ENCODE measurements at regions not wholly inside any gene's neighbourhood (a gene's known extent, or its start where the extent isn't known, plus 50 kb on each side); places are given as distances from the start of the nearest gene placed in this dataset.

- H3K4me1 ChIP-seq (ENCODE audit: low read depth), result no peaks in the 10 kb centered on the region
- H3K9me3 ChIP-seq, result no peaks in the 10 kb centered on the region
- no peak for DNase-seq
- intact Hi-C loops (cut with DNase I, micrococcal nuclease), result no loop called here
- no peaks in the 10 kb centered on the region for H3K36me3 ChIP-seq (ENCODE audit: low read depth)
- no peak for ATAC-seq
- TF ChIP-seq, protein P1, sequence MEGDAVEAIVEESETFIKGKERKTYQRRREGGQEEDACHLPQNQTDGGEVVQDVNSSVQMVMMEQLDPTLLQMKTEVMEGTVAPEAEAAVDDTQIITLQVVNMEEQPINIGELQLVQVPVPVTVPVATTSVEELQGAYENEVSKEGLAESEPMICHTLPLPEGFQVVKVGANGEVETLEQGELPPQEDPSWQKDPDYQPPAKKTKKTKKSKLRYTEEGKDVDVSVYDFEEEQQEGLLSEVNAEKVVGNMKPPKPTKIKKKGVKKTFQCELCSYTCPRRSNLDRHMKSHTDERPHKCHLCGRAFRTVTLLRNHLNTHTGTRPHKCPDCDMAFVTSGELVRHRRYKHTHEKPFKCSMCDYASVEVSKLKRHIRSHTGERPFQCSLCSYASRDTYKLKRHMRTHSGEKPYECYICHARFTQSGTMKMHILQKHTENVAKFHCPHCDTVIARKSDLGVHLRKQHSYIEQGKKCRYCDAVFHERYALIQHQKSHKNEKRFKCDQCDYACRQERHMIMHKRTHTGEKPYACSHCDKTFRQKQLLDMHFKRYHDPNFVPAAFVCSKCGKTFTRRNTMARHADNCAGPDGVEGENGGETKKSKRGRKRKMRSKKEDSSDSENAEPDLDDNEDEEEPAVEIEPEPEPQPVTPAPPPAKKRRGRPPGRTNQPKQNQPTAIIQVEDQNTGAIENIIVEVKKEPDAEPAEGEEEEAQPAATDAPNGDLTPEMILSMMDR (IDR thresholded peaks at IDR 0.05), result no peak
- H3K4me3 ChIP-seq, result no peak overlapping the region
Observed at GRCh38 chr12:107978201-107978600, 150.9 kb upstream of the WSCD2 start.

DNA sequence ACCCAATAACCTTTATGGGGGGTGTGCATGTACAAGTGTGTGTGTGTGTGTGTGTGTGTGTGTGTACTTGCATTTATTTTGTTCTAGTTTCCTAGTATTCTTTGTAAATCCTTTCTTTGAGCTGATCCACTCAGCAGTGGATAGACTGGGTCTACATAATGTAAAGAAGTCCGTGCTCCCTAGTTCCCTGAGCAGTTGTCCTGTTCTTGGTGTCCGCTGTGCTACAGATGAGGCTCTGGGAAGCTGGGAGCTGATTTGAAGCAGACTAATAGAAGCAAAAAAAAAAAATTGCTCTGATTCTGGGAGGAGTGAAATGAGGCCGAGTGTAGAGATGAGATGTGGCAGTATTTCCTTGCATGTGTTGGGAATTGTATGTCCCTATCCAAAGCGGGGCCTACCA lies 150.4 kb upstream of the WSCD2 start:
- DNase-seq, result no peak
- intact Hi-C loops (cut with DNase I, micrococcal nuclease), result no loop called here

DNA sequence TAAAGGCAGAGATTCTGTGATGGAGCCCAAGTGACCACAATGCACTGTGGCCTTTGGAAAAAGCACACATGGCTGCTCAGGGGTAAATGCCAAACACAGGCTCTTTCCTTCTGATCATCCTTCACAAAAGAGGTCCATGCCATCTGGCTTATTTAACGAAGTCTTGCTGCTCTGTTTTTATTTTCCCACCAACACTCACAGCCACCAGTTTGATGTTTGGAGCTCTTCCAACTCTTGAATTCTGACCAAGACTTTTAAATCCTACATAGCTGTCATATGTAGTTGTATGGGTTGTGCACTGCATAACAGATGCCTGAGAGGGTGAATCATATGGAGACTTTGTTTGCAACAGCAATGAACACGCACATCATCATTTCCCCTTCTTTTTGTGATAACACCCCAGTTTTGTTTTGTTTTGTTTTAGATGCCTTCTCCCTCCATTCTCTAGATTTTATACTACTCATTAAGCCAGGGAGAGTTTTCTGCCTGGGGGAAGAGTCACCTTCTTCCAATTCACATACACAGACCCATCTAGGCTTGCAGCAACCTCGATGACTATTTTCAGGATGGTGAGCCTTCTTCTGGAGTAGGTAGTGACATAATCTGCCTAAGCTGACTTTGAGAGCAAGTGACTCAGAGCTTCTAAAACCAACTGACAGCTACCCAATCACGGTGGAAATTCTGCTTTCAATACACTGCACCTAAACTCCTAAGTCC lies 145.2 kb upstream of the WSCD2 start:
- Histone ChIP-seq H3K4me3 (no peak overlapping the region), H3K9me3 (no peaks in the 10 kb centered on the region), H3K36me3 (ENCODE audit: low read depth) (no peaks in the 10 kb centered on the region), H3K4me1 (ENCODE audit: low read depth) (no peaks in the 10 kb centered on the region)
- ATAC-seq, result no peak
- TF ChIP-seq, protein P1 (IDR thresholded peaks at IDR 0.05), result no peak
- intact Hi-C loops (cut with DNase I, micrococcal nuclease), result loop anchor here in 1 of 2 donors (10.0 kb wide), 1 partner anchor 211 kb away; no protein-coding TSS in a partner anchor
- no peak for DNase-seq

More for the DNA sequence above, 150.4 kb upstream of the WSCD2 start:
- Histone ChIP-seq H3K9me3 (no peaks in the 10 kb centered on the region), H3K4me3 (no peak overlapping the region), H3K4me1 (ENCODE audit: low read depth) (no peaks in the 10 kb centered on the region), H3K36me3 (ENCODE audit: low read depth) (no peaks in the 10 kb centered on the region)
- no peak for ATAC-seq
- TF ChIP-seq, protein P1 (IDR thresholded peaks at IDR 0.05), result no peak

GRCh38 chr12:107984973-107985372 lies 144.1 kb upstream of the WSCD2 start:
- Histone ChIP-seq H3K4me1 (ENCODE audit: low read depth) (no peaks in the 10 kb centered on the region), H3K4me3 (no peak overlapping the region), H3K9me3 (no peaks in the 10 kb centered on the region), H3K36me3 (ENCODE audit: low read depth) (no peaks in the 10 kb centered on the region)
- TF ChIP-seq, protein P1 (IDR thresholded peaks at IDR 0.05), result no peak
- DNase-seq (no peak), ATAC-seq (no peak)
- intact Hi-C loops (cut with DNase I, micrococcal nuclease), result loop anchor here in 1 of 2 donors (10.0 kb wide), 1 partner anchor 210 kb away; no protein-coding TSS in a partner anchor

DNA sequence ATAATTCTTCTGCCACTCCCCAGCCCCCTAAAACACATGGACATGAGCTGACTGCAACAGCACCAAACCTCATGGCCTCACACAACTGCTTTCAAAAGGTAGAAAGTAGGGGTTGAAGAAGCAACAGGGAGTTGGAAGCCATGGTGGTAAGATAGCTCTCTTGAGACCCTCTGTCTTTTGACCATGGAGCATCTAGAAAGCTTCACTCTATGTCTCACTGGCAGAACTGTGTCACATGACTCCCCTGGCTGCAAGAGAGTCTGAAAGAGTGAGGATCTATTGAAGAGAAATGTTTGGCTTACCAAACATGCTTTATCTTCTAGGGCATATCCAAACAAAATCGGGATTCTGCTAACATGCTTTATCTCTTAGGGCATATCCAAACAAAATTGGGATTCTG lies 142.9 kb upstream of the WSCD2 start:
- Histone ChIP-seq H3K4me1 (ENCODE audit: low read depth) (no peaks in the 10 kb centered on the region), H3K9me3 (no peaks in the 10 kb centered on the region), H3K4me3 (no peak overlapping the region), H3K36me3 (ENCODE audit: low read depth) (no peaks in the 10 kb centered on the region)
- DNase-seq (no peak), ATAC-seq (no peak)
- intact Hi-C loops (cut with DNase I, micrococcal nuclease), result loop anchor here in 1 of 2 donors (10.0 kb wide), 1 partner anchor 209 kb away; no protein-coding TSS in a partner anchor
- TF ChIP-seq, protein P1 (IDR thresholded peaks at IDR 0.05), result no peak
